Retinal pigment epithelial cell (primary cell): ENCODE measurements at regions not wholly inside any gene's neighbourhood (a gene's known extent, or its start where the extent isn't known, plus 50 kb on each side); places are given as distances from the start of the nearest gene placed in this dataset.
"Not testable (repeated sequence)": the region's sequence is repeated elsewhere in the genome, so short reads cannot be mapped to it uniquely, and the experiment has no call there.

Experiments used
- DNase-seq: peaks from one replicate; pipeline ENCODE4 v3.0.0-alpha.2; 2010; ENCODE audit warnings: low read depth
- H3K4me3 ChIP-seq: 2 replicates; pipeline ENCODE4 v1.5.1; 2011; ENCODE audit warnings: mild to moderate bottlenecking, low read length, control low read depth, moderate library complexity
- TF ChIP-seq, protein P1 (sequence below): conservative IDR thresholded peaks from 2 replicates; pipeline ENCODE4 v1.5.1; 2011; ENCODE audit warnings: low read depth, low read length, control low read depth, inconsistent platforms

DNA sequence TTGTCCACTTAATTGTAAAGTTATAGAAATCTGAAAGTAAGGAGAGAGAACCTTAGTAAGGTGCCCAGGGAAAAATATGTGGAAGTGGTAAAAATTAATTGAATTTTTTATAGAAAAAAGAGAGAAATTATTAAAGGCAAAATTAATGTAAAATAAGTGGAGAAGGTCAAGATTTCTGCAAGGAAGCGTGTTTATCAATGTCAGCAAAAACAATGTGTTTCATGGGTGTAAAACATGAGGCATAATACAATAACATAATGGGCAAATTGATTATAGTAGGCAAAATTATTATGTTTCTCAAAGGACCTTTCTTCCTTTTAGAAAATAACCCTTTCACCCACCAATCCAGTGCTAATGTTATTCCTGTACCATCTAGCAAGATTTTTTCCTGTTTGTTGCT is 1520.1 kb downstream of the REEP3 start:
- no peak overlapping the region for H3K4me3 ChIP-seq
- no peak for DNase-seq
- TF ChIP-seq, protein P1, sequence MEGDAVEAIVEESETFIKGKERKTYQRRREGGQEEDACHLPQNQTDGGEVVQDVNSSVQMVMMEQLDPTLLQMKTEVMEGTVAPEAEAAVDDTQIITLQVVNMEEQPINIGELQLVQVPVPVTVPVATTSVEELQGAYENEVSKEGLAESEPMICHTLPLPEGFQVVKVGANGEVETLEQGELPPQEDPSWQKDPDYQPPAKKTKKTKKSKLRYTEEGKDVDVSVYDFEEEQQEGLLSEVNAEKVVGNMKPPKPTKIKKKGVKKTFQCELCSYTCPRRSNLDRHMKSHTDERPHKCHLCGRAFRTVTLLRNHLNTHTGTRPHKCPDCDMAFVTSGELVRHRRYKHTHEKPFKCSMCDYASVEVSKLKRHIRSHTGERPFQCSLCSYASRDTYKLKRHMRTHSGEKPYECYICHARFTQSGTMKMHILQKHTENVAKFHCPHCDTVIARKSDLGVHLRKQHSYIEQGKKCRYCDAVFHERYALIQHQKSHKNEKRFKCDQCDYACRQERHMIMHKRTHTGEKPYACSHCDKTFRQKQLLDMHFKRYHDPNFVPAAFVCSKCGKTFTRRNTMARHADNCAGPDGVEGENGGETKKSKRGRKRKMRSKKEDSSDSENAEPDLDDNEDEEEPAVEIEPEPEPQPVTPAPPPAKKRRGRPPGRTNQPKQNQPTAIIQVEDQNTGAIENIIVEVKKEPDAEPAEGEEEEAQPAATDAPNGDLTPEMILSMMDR: no peak

DNA sequence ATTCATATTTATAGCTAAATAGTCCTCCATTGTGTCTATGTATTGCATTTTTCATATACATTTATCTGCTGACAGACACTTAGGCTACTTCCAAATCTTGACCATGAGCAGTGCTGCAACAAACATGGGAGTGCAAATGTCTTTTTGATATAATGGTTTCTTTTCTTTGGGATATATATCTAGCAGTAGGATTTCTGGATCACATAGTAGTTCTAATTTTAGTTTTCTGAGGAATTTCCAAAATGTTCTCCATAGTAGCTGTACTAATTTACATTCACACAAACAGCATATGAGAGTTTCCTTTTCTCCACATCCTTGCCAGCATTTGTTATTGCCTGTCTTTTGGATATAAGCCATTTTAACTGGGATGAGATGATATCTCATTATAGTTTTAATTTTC is 1521.3 kb downstream of the REEP3 start:
- no peak for DNase-seq
- TF ChIP-seq, protein P1: no peak
- H3K4me3 ChIP-seq: no peak overlapping the region

DNA sequence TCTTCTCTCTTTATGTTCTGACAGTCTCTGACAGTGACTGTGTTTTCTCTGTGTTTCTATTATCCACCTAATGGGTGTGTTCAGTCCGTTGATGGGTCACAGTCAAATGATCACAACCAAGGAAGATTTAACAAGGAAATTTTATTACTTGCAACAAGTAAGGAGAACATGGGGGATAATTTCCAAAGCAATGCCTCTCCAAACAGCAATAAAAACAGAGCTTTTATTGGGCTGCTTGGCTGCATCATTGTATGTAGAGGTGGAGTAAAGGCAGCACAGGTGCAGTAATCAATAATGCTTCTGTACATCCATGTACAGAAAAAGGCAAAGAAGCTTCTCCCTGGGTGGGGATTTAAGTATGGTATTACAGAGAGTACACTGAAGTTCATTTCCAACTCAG is 1525.6 kb downstream of the REEP3 start:
- TF ChIP-seq, protein P1: no peak
- no peak for DNase-seq
- no peak overlapping the region for H3K4me3 ChIP-seq

DNA sequence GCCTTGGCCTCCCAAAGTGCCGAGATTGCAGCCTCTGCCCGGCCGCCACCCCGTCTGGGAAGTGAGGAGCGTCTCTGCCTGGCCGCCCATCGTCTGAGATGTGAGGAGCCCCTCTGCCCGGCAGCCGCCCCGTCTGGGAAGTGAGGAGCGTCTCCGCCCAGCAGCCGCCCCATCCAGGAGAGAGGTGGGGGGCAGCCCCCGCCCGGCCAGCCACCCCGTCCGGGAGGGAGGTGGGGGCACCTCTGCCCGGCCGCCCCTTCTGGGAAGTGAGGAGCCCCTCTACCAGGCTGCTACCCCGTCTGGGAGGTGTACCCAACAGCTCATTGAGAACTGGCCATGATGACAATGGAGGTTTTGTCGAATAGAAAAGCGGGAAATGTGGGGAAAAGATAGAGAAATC is 1530.9 kb downstream of the REEP3 start:
- DNase-seq, H3K4me3 ChIP-seq: not testable (repeated sequence)

DNA sequence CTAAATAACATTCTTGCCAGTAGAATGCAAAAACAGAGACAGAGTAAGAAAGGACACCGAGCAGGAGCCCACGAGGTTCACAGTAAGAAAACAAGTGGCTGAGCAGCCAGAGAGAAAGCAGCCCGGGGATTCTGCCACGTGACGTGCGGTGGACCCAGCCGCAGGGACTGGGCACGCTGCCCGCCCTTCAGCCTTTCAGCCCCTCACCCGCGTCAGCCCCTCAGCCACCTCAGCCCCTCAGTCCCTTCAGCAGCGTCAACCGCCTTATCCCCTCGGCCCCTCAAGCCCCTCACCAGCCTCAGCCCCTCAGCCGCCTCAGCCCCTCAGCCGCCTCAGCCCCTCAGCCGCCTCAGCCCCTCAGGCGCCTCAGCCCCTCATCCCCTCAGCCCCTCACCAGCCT is 1532.2 kb downstream of the REEP3 start:
- not testable (repeated sequence) for H3K4me3 ChIP-seq, DNase-seq

DNA sequence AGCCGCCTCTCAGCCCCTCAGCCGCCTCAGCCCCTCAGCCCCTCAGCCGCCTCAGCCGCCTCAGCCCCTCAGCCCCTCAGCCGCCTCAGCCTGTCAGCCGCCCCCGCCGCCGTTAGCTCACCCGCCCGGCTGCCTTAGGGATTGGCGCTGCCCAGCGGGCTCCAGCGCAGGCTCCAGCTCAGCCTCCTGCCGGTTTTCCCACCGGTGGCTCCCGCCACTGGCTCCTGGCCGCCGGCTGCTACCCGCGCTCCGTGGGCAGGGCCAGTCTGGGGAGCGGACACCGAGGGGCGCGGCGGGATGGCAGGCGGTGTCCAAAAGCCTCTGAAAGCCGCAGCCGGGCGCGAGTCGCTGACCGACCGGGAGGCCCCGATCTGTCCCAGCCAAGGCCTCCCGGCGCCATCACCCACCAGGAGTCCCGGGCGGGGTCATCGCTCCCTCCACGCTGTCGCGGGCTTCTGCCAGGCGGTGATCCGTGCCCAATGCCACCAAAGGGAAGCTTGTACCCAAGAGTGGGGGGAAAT is 1532.7 kb downstream of the REEP3 start:
- not testable (repeated sequence) for DNase-seq, H3K4me3 ChIP-seq

DNA sequence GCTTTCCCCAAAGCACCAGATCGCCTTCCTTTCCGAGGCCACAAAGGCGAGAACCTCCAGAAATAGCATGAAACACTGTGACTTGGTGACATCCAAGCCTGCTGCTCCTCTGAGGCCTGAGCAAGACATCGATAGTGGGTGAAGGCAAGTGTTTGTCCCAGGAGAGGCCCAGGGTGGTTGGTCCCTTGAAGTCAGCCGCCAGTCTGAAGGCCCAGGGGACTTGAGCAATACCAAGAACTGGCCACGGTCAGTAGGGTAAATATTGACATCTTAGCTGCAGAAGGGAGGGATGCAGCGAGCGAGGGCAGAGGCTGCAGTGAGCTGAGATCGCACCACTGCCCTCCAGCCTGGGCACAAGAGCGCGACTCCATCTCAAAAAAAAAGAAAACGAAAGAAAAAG is 1533.5 kb downstream of the REEP3 start:
- not testable (repeated sequence) for H3K4me3 ChIP-seq, DNase-seq

DNA sequence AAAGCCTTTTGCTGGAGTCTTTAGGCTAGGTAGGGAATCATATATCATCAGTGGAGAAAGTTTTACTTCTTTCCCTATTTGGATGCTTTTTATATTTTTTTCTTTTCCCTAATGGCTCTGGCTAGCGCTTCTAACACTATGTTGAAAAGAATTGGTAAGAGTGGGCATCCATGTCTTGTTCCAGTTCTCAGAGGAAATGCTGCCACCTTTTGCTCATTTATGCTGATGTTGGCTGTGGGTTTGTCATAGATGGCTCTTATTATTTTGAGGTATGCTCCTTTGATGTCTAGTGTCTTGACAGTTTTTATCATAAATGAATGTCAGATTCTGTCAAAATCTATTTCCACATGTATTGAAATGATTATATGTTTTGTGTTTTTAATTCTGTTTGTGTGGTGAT is 1544.1 kb downstream of the REEP3 start:
- no peak overlapping the region for H3K4me3 ChIP-seq
- no peak for DNase-seq
- TF ChIP-seq, protein P1: no peak

DNA sequence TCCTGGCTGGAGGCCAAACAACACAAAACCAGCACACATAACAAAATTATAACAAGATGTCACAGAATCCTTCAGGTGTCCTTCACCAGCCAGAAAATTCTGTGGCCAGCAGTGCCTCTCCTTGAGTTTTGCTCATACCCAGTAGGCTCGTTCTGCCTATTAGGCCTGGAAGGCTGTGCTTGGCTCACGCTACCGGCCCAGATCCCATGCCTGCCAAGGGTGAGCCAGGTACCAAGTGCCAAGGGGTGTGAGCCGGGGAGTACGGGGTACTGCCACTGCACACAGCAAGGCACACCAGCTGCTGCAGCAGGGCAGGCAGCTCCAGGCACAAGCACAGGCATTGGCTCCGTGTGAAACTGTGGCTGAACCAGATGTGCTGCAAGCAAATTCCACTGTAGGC is 1562.0 kb downstream of the REEP3 start:
- TF ChIP-seq, protein P1: no peak

More for the DNA sequence above, 1562.0 kb downstream of the REEP3 start:
- no peak overlapping the region for H3K4me3 ChIP-seq
- DNase-seq: no peak
